Tibial artery (tissue), 4 donors: ENCODE measurements at regions not wholly inside any gene's neighbourhood (a gene's known extent, or its start where the extent isn't known, plus 50 kb on each side); places are given as distances from the start of the nearest gene placed in this dataset.

ENCODE experiments used
- DNase-seq, 2 donors: peaks; one replicate each; pipeline ENCODE4 v3.0.0-alpha.2; 2019
- H3K27ac ChIP-seq, 2 donors: fragments of 200-600 bp; sonication (generic) in 1 of 2; 1 replicate in 1 of 2; 2 replicates in 1 of 2; pipeline ENCODE4 v1.5.1; 2018 to 2019; ENCODE audit warnings: mild to moderate bottlenecking in 1 of 2
- H3K27me3 ChIP-seq, 2 donors: fragments of 200-600 bp; sonication (generic) in 1 of 2; one replicate each; pipeline versions ENCODE4 v1.5.1 to v1.6.0; 2016 to 2019
- H3K36me3 ChIP-seq, 3 donors: fragments of 200-600 bp; sonication (generic) in 2 of 3; one replicate each; pipeline ENCODE4 v1.5.1; 2016 to 2019; ENCODE audit warnings: mild to moderate bottlenecking in 2 of 3
- H3K4me1 ChIP-seq, 4 donors: fragments of 200-600 bp; sonication (generic) in 2 of 4; 1 replicate in 3 of 4; 2 replicates in 1 of 4; pipeline ENCODE4 v1.5.1; 2016 to 2019
- H3K4me3 ChIP-seq, 2 donors: fragments of 200-600 bp; sonication (generic) in 1 of 2; 1 replicate in 1 of 2; 2 replicates in 1 of 2; pipeline ENCODE4 v1.5.1; 2018 to 2019; ENCODE audit warnings: mild to moderate bottlenecking in 2 of 2
- H3K9me3 ChIP-seq, 3 donors: fragments of 200-600 bp; sonication (generic) in 1 of 3; one replicate each; pipeline ENCODE4 v1.5.1; 2016 to 2019
- CTCF ChIP-seq, 2 experiments: fragments of 200-600 bp in 1 of 2; fragments of 450-650 bp in 1 of 2; IDR thresholded peaks; one replicate each; pipeline ENCODE4 v1.5.1; 2017 to 2019; ENCODE audit warnings: antibody characterized with exemption in 2 of 2, mild to moderate bottlenecking in 1 of 2, moderate library complexity in 1 of 2
- intact Hi-C: fragments of 100-400 bp; cut with DNase I; formaldehyde crosslinking; loops from one replicate; pipeline ENCODE4 v1.15.0; 2023; ENCODE audit warnings: low total_unique reads

- Histone ChIP-seq H3K4me3 (no peak overlapping the region), H3K36me3 (no peaks in the 10 kb centered on the region), H3K27ac (no peak overlapping the region), H3K4me1 (no peaks in the 10 kb centered on the region), H3K9me3 (no peaks in the 10 kb centered on the region), H3K27me3 (no peaks in the 10 kb centered on the region)
- intact Hi-C loops = no loop called here
- no peak for DNase-seq
- TF ChIP-seq CTCF (IDR thresholded peaks at IDR 0.05) = no peak
These were observed 1244.9 kb downstream of the PCDH17 start for GRCh38 chr13:58876473-58876872.

- intact Hi-C loops = no loop called here
- H3K4me1 ChIP-seq = no peaks in the 10 kb centered on the region
- no peaks in the 10 kb centered on the region for H3K27me3 ChIP-seq
- DNase-seq = no peak
- no peak for TF ChIP-seq CTCF (IDR thresholded peaks at IDR 0.05)
- H3K27ac ChIP-seq = no peak overlapping the region
- no peaks in the 10 kb centered on the region for H3K9me3 ChIP-seq
- H3K36me3 ChIP-seq = no peaks in the 10 kb centered on the region
- no peak overlapping the region for H3K4me3 ChIP-seq
These were observed 1247.6 kb downstream of the PCDH17 start for GRCh38 chr13:58879114-58879513.

- no peaks in the 10 kb centered on the region for H3K9me3 ChIP-seq
- no peaks in the 10 kb centered on the region for H3K27me3 ChIP-seq
- H3K36me3 ChIP-seq = no peaks in the 10 kb centered on the region
- intact Hi-C loops = no loop called here
- no peak for DNase-seq
- no peak for TF ChIP-seq CTCF (IDR thresholded peaks at IDR 0.05)
- H3K27ac ChIP-seq = no peak overlapping the region
- no peak overlapping the region for H3K4me3 ChIP-seq
- no peaks in the 10 kb centered on the region for H3K4me1 ChIP-seq
These were observed 1251.0 kb downstream of the PCDH17 start for GRCh38 chr13:58882516-58882915.

GRCh38 chr13:58883405-58883804 lies 1251.9 kb downstream of the PCDH17 start:
- Histone ChIP-seq H3K4me3 (no peak overlapping the region), H3K9me3 (no peaks in the 10 kb centered on the region), H3K27me3 (no peaks in the 10 kb centered on the region), H3K27ac (no peak overlapping the region), H3K4me1 (no peaks in the 10 kb centered on the region), H3K36me3 (no peaks in the 10 kb centered on the region)
- intact Hi-C loops = no loop called here
- DNase-seq = no peak
- no peak for TF ChIP-seq CTCF (IDR thresholded peaks at IDR 0.05)

GRCh38 chr13:58884353-58885209 lies 1253.0 kb downstream of the PCDH17 start:
- no peak overlapping the region for H3K4me3 ChIP-seq
- no peaks in the 10 kb centered on the region for H3K36me3 ChIP-seq
- intact Hi-C loops = no loop called here
- no peaks in the 10 kb centered on the region for H3K9me3 ChIP-seq
- no peak overlapping the region for H3K27ac ChIP-seq
- H3K27me3 ChIP-seq = no peaks in the 10 kb centered on the region
- TF ChIP-seq CTCF (IDR thresholded peaks at IDR 0.05) = no peak
- no peak for DNase-seq
- H3K4me1 ChIP-seq = no peaks in the 10 kb centered on the region
